OCI-LY3 (cell line): ENCODE measurements at regions not wholly inside any gene's neighbourhood (a gene's known extent, or its start where the extent isn't known, plus 50 kb on each side); places are given as distances from the start of the nearest gene placed in this dataset.

ENCODE experiments used
- H2AFZ ChIP-seq: fragments of 200-600, 300-600 bp; shearing (Covaris generic); 2 replicates; pipeline ENCODE4 v1.6.0; 2014; ENCODE audit warnings: antibody characterized with exemption, low read depth, low read length
- H3K27ac ChIP-seq: fragments of 200-600, 300-600 bp; sonication (generic); 2 replicates; pipeline ENCODE4 v1.5.1; 2014; ENCODE audit warnings: mild to moderate bottlenecking, low read length, moderate library complexity, mixed read lengths
- H3K27me3 ChIP-seq: fragments of 200-600, 300-600 bp; sonication (generic); 2 replicates; pipeline ENCODE4 v1.6.1; 2014; ENCODE audit warnings: low read depth, low read length, mixed read lengths
- H3K36me3 ChIP-seq: fragments of 200-600, 300-600 bp; sonication (generic); replicated peaks from 2 replicates; pipeline ENCODE3; 2014; ENCODE audit warnings: low read depth, low read length, mixed read lengths
- H3K4me1 ChIP-seq: fragments of 300-600, 200-600 bp; sonication (generic); 2 replicates; pipeline ENCODE4 v1.6.1; 2014; ENCODE audit warnings: low read length, mixed read lengths
- H3K4me2 ChIP-seq: fragments of 200-600, 300-600 bp; sonication (generic); 2 replicates; pipeline ENCODE4 v1.6.1; 2014; ENCODE audit warnings: low read length, mixed read lengths
- H3K4me3 ChIP-seq: fragments of 300-600, 200-600 bp; sonication (generic); 2 replicates; pipeline ENCODE4 v1.5.1; 2014; ENCODE audit warnings: antibody characterized with exemption, mild to moderate bottlenecking, low read length, moderate library complexity
- H3K79me2 ChIP-seq: fragments of 300-600, 200-600 bp; shearing (Covaris generic); 2 replicates; pipeline ENCODE4 v1.6.1; 2014; ENCODE audit warnings: mild to moderate bottlenecking, low read length, mixed read lengths
- H3K9ac ChIP-seq: fragments of 300-600, 200-600 bp; shearing (Covaris generic); 2 replicates; pipeline ENCODE4 v1.6.0; 2014; ENCODE audit warnings: mild to moderate bottlenecking, low read length, moderate library complexity
- H3K9me3 ChIP-seq: fragments of 200-600, 300-600 bp; shearing (Covaris generic); 2 replicates; pipeline ENCODE4 v1.6.1; 2014; ENCODE audit warnings: low read length, mixed read lengths; ENCODE audit not compliant: insufficient read depth
- H4K20me1 ChIP-seq: fragments of 200-600, 300-600 bp; sonication (generic); 2 replicates; pipeline ENCODE4 v1.6.1; 2016; ENCODE audit warnings: low read length, mixed read lengths; ENCODE audit not compliant: insufficient read depth
- CTCF ChIP-seq: fragments of 200-600, 300-600 bp; sonication (generic); IDR thresholded peaks from 2 replicates; pipeline ENCODE4 v1.5.1; 2014; ENCODE audit warnings: antibody characterized with exemption, low read length, low read depth
- EZH2phosphoT487 ChIP-seq: fragments of 200-600 bp; shearing (Covaris generic); IDR thresholded peaks from 2 replicates; pipeline ENCODE4 v1.6.1; 2018; ENCODE audit warnings: antibody characterized with exemption, mixed run types, low read depth

- H3K27me3 ChIP-seq, result no peaks in the 10 kb centered on the region
- peak; percentile 7; the same call in 1 of the 2 replicates for TF ChIP-seq CTCF
- TF ChIP-seq EZH2phosphoT487, result no peak
Measured at GRCh38 chr4:37528166-37528885, 157.8 kb downstream of the RELL1 start.

GRCh38 chr4:37524267-37524666 lies 161.9 kb downstream of the RELL1 start:
- H3K36me3 ChIP-seq, result no peaks in the 10 kb centered on the region
- no peak overlapping the region for H3K4me2 ChIP-seq
- H3K79me2 ChIP-seq, result no peaks in the 10 kb centered on the region
- H3K4me1 ChIP-seq, result no peaks in the 10 kb centered on the region
- H3K9me3 ChIP-seq, result no peaks in the 10 kb centered on the region
- no peak overlapping the region for H3K9ac ChIP-seq
- no peak overlapping the region for H2AFZ ChIP-seq
- H4K20me1 ChIP-seq, result no peaks in the 10 kb centered on the region
- TF ChIP-seq CTCF (no peak), EZH2phosphoT487 (no peak)
- no peaks in the 10 kb centered on the region for H3K27me3 ChIP-seq
- no peak overlapping the region for H3K27ac ChIP-seq
- no peak overlapping the region for H3K4me3 ChIP-seq

More at GRCh38 chr4:37528166-37528885, 157.8 kb downstream of the RELL1 start:
- Histone ChIP-seq H4K20me1 (no peaks in the 10 kb centered on the region), H3K36me3 (no peaks in the 10 kb centered on the region), H3K27ac (no peak overlapping the region), H3K79me2 (no peaks in the 10 kb centered on the region), H3K4me1 (no peaks in the 10 kb centered on the region), H3K4me3 (no peak overlapping the region), H3K9me3 (no peaks in the 10 kb centered on the region), H2AFZ (peak overlapping the region; percentile 45; the same call in 1 of the 2 replicates), H3K9ac (no peak overlapping the region), H3K4me2 (no peak overlapping the region)

- Histone ChIP-seq H3K9ac (no peak overlapping the region), H3K4me1 (no peaks in the 10 kb centered on the region), H3K4me2 (no peak overlapping the region), H3K36me3 (no peaks in the 10 kb centered on the region), H3K27ac (no peak overlapping the region), H4K20me1 (no peaks in the 10 kb centered on the region), H3K79me2 (no peaks in the 10 kb centered on the region), H2AFZ (no peak overlapping the region), H3K9me3 (no peaks in the 10 kb centered on the region), H3K27me3 (no peaks in the 10 kb centered on the region), H3K4me3 (no peak overlapping the region)
- TF ChIP-seq EZH2phosphoT487, result no peak
- TF ChIP-seq CTCF, result no peak
Measured at GRCh38 chr4:37522996-37523395, 163.2 kb downstream of the RELL1 start.

- Histone ChIP-seq H4K20me1 (no peaks in the 10 kb centered on the region), H3K36me3 (no peaks in the 10 kb centered on the region), H3K9ac (no peak overlapping the region), H3K4me3 (no peak overlapping the region), H3K27ac (no peak overlapping the region), H3K9me3 (no peaks in the 10 kb centered on the region), H3K27me3 (no peaks in the 10 kb centered on the region), H3K4me2 (no peak overlapping the region), H2AFZ (no peak overlapping the region), H3K4me1 (no peaks in the 10 kb centered on the region), H3K79me2 (no peaks in the 10 kb centered on the region)
- TF ChIP-seq EZH2phosphoT487, result no peak
- no peak for TF ChIP-seq CTCF
Measured at GRCh38 chr4:37517326-37517725, 168.8 kb downstream of the RELL1 start.
